Motor neuron (in vitro differentiated cells): ENCODE measurements at regions not wholly inside any gene's neighbourhood (a gene's known extent, or its start where the extent isn't known, plus 50 kb on each side); places are given as distances from the start of the nearest gene placed in this dataset.

ENCODE experiments used
- ATAC-seq, 8 experiments: fragments of 200-7000 bp; cut with Tn5 transposase; replicated peaks in 6 of 8; 2 replicates each; pipeline ENCODE4 v1.8.0; 2021; ENCODE audit warnings: mild to moderate bottlenecking in 8 of 8, moderate library complexity in 8 of 8
- H3K27ac ChIP-seq, 2 donors: fragments of 250-450 bp; sonication (Bioruptor Pico); 2 replicates each; pipeline ENCODE4 v1.9.0; 2021; ENCODE audit warnings: antibody characterized with exemption in 2 of 2, mild to moderate bottlenecking in 2 of 2, moderate library complexity in 1 of 2
- H3K4me1 ChIP-seq, 2 donors: fragments of 250-450 bp; sonication (Bioruptor Pico); replicated peaks in 1 of 2; 2 replicates each; pipeline ENCODE4 v1.6.1; 2021; ENCODE audit warnings: antibody characterized with exemption in 2 of 2, mild to moderate bottlenecking in 2 of 2, moderate library complexity in 1 of 2
- H3K4me3 ChIP-seq, 5 donors: fragments of 250-450 bp; sonication (Bioruptor Pico); 2 replicates each; pipeline ENCODE4 v1.9.0; 2021; ENCODE audit warnings: antibody characterized with exemption in 5 of 5, mild to moderate bottlenecking in 5 of 5, moderate library complexity in 4 of 5
- WGBS, 10 experiments: fragments of 450-650 bp; shearing (Covaris generic); methylation state at CpG; one replicate each; pipeline ENCODE4 v1.0.0; 2022; 5-methylcytosine and 5-hydroxymethylcytosine counted together
- in situ Hi-C, 9 experiments: fragments of 400-800 bp; cut with MboI; loops; one replicate each; pipeline ENCODE4 v1.15.0; 2021; ENCODE audit warnings: low sequenced_read_pairs in 9 of 9, low pct_unique_long_range_greater_than_20kb in 2 of 9; ENCODE audit not compliant: unreplicated experiment in 9 of 9

DNA sequence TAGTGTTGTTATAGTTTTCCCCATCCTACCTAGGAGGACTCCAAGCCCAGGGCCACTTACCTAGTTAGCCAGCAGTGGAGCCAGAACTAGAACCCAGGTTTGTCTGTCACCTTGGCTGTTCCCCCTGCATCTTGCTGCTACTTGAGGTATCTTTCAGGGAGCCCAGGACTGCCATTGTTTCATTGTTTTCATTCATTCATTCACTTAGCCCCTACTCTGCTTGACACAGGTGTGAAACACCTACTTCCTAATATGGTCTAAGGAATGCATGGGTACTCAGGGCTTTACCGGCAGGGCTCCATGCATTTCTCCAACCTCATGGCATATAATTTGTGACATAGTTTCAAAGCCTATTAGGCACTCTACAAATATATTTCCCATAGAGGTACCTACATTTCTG, 266.6 kb upstream of the TPM1 start:
- in situ Hi-C loops, result loop anchor here in 3 of 9 experiments (25.0 kb wide), 2 partner anchors 261 to 311 kb away; partner anchors contain the start of gene TPM1 (in 1 of the 3)
- WGBS, 10 experiments, result 60 to 100% (median 87%) methylated on average over 1 of the region's 1 CpG; no CpG with 5 or more reads in 4 of the 10 experiments
- no peak for ATAC-seq

GRCh38 chr15:62777671-62778070, 264.9 kb upstream of the TPM1 start:
- in situ Hi-C loops, result loop anchor here in 3 of 9 experiments (25.0 kb wide), 2 partner anchors 260 to 310 kb away; partner anchors contain the start of gene TPM1 (in 1 of the 3)
- Histone ChIP-seq H3K27ac (no peak overlapping the region), H3K4me1 (peaks cover 6% of the 10 kb centered on the region in 2 donors), H3K4me3 (no peak overlapping the region)
- peak in 1 of 8 experiments; percentile 18 for ATAC-seq
- 0 to 100% (median 55%) methylated on average over 1 to 2 of the region's 2 CpGs; no CpG with 5 or more reads in 2 of the 10 experiments for WGBS, 10 experiments

More for the DNA sequence above, 266.6 kb upstream of the TPM1 start:
- H3K27ac ChIP-seq, result no peak overlapping the region
- no peak overlapping the region for H3K4me3 ChIP-seq
- H3K4me1 ChIP-seq, result no peaks in the 10 kb centered on the region

DNA sequence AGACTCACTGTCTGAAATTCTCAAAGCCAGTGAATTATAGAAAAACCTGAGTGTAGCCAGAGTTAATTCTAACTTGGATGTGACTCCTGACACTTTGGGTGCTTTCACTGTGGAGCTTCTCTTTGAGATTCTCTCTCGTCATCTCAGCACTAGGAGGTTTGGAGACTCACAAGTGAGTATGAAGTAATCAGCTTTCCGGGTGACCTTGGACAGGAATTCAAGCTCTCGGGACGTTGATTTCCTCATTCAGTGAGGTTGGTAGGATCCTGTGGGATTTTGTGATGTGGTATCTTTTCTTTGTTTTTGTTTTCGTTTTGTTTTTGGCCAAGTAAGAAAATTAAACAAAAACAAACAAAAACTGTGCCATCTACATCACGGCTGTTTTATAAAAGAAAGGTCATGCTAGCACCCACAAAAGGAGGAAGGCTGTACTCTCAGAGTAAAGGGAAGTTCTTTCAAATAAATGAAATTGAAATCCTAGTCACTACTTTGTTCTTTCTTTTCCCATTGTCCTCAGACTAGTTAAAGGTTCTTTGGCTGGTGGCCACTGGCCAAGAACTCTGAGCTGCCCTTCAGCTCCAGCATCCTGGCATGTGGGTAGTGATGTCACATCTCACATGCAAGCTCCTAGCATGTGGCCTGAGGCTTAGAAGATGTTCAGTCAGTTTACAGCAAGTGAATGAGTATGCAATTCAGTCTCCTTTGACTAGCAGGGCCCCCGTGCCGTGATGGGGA, 263.3 kb upstream of the TPM1 start:
- WGBS, 10 experiments, result 65 to 100% (median 88%) methylated on average over 2 to 8 of the region's 8 CpGs
- peak in 2 of 8 experiments; percentile 19 to 26 for ATAC-seq
- no peak overlapping the region for H3K27ac ChIP-seq
- H3K4me3 ChIP-seq, result no peak overlapping the region
- H3K4me1 ChIP-seq, result peaks cover 14% of the 10 kb centered on the region in 2 donors
- in situ Hi-C loops, result loop anchor here in 3 of 9 experiments (25.0 kb wide), 2 partner anchors 258 to 308 kb away; partner anchors contain the start of gene TPM1 (in 1 of the 3)

- 80 to 100% (median 92%) methylated on average over 1 to 3 of the region's 3 CpGs; no CpG with 5 or more reads in 3 of the 10 experiments for WGBS, 10 experiments
- Histone ChIP-seq H3K4me1 (peaks cover 14% of the 10 kb centered on the region in 2 donors), H3K4me3 (no peak overlapping the region), H3K27ac (no peak overlapping the region)
- in situ Hi-C loops, result loop anchor here in 3 of 9 experiments (25.0 kb wide), 2 partner anchors 257 to 307 kb away; partner anchors contain the start of gene TPM1 (in 1 of the 3)
- peak in 3 of 8 experiments; percentile 29 to 51 (median 45) for ATAC-seq
Measured at GRCh38 chr15:62779899-62780298, 262.6 kb upstream of the TPM1 start.

DNA sequence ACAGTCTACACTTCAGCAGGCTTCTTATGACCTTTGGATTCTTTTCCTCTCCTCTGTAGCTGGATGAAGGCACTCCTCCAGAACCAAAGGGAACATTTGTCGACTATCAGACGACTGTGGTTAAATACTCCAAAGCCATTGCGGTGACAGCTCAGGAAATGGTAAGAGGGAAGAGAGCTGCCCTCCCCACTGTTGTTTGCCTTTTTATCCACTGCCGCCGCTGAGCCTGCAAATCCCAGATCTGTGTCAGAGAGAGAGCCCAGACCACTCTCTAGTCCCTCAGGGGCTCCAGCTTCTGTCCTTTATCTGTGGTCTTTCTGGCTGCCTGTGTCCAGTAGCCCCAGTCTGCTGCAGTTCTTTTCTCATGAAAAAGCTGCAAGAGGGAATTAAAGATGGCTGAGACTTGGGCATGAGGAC, 261.5 kb upstream of the TPM1 start:
- H3K27ac ChIP-seq, result no peak overlapping the region
- in situ Hi-C loops, result loop anchor here in 3 of 9 experiments (25.0 kb wide), 2 partner anchors 256 to 306 kb away; partner anchors contain the start of gene TPM1 (in 1 of the 3)
- H3K4me3 ChIP-seq, result no peak overlapping the region
- ATAC-seq, result no peak
- 20 to 100% (median 98%) methylated on average over 1 to 4 of the region's 5 CpGs; no CpG with 5 or more reads in 4 of the 10 experiments for WGBS, 10 experiments
- H3K4me1 ChIP-seq, result peaks cover 20% of the 10 kb centered on the region in 2 donors

- Histone ChIP-seq H3K4me3 (no peak overlapping the region), H3K4me1 (peaks cover 21 to 23% of the 10 kb centered on the region in 2 donors), H3K27ac (no peak overlapping the region)
- peak; percentile 80 to 90 (median 85) for ATAC-seq
- 10 to 60% (median 36%) methylated on average over 2 to 8 of the region's 11 CpGs; no CpG with 5 or more reads in 3 of the 10 experiments for WGBS, 10 experiments
- in situ Hi-C loops, result loop anchor here in 3 of 9 experiments (25.0 kb wide), 2 partner anchors 255 to 305 kb away; partner anchors contain the start of gene TPM1 (in 1 of the 3)
Measured at GRCh38 chr15:62782071-62782841, 260.3 kb upstream of the TPM1 start.

DNA sequence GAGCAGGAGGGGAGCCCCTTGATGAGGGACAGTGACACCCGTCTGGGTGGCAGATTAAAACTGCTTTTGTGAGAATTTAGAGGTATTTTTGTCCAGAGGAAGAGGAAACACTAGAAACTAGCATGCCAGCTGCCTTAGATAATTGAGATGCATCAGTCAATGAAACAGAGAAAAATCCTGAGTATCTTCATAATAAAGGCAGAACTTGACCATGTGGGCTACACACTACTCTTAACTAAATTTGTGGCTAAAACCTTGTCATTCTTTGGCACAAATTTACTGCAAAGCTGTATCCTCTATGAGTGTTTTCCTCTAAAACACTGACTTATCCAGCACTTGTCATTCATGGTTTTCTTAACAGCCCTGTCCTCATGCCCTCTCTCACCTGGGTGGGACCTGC, 259.7 kb upstream of the TPM1 start:
- no peak overlapping the region for H3K4me3 ChIP-seq
- 0 to 100% (median 28%) methylated on average over 1 of the region's 1 CpG; no CpG with 5 or more reads in 4 of the 10 experiments for WGBS, 10 experiments
- in situ Hi-C loops, result loop anchor here in 3 of 9 experiments (25.0 kb wide), 2 partner anchors 254 to 304 kb away; partner anchors contain the start of gene TPM1 (in 1 of the 3)
- H3K27ac ChIP-seq, result no peak overlapping the region
- H3K4me1 ChIP-seq, result peaks cover 21 to 23% of the 10 kb centered on the region in 2 donors
- no peak for ATAC-seq

- no peak overlapping the region for H3K27ac ChIP-seq
- ATAC-seq, result peak in 1 of 8 experiments; percentile 53
Measured at GRCh38 chr15:62783303-62783957, 259.1 kb upstream of the TPM1 start.

GRCh38 chr15:62785881-62786828, 256.4 kb upstream of the TPM1 start:
- H3K4me1 ChIP-seq, result peaks cover 21 to 23% of the 10 kb centered on the region in 2 donors
- H3K27ac ChIP-seq, result no peak overlapping the region
- ATAC-seq, result no peak
- no peak overlapping the region for H3K4me3 ChIP-seq
- WGBS, 10 experiments, result 23 to 77% (median 54%) methylated on average over 4 to 10 of the region's 10 CpGs; no CpG with 5 or more reads in 1 of the 10 experiments
- in situ Hi-C loops, result loop anchor here in 3 of 9 experiments (25.0 kb wide), 2 partner anchors 251 to 301 kb away; partner anchors contain the start of gene TPM1 (in 1 of the 3)

More at GRCh38 chr15:62783303-62783957, 259.1 kb upstream of the TPM1 start:
- in situ Hi-C loops, result loop anchor here in 3 of 9 experiments (25.0 kb wide), 2 partner anchors 254 to 304 kb away; partner anchors contain the start of gene TPM1 (in 1 of the 3)
- Histone ChIP-seq H3K4me3 (no peak overlapping the region), H3K4me1 (peaks cover 21 to 23% of the 10 kb centered on the region in 2 donors)
- WGBS, 10 experiments, result 0 to 94% (median 82%) methylated on average over 1 to 7 of the region's 14 CpGs; no CpG with 5 or more reads in 2 of the 10 experiments

GRCh38 chr15:62787401-62787800, 255.1 kb upstream of the TPM1 start:
- no peak overlapping the region for H3K27ac ChIP-seq
- no peak overlapping the region for H3K4me3 ChIP-seq
- 67 to 95% (median 84%) methylated on average over 1 to 7 of the region's 7 CpGs; no CpG with 5 or more reads in 2 of the 10 experiments for WGBS, 10 experiments
- ATAC-seq, result no peak
- in situ Hi-C loops, result loop anchor here in 3 of 9 experiments (25.0 kb wide), 2 partner anchors 250 to 300 kb away; partner anchors contain the start of gene TPM1 (in 1 of the 3)
- peaks cover 18 to 19% of the 10 kb centered on the region in 2 donors for H3K4me1 ChIP-seq

DNA sequence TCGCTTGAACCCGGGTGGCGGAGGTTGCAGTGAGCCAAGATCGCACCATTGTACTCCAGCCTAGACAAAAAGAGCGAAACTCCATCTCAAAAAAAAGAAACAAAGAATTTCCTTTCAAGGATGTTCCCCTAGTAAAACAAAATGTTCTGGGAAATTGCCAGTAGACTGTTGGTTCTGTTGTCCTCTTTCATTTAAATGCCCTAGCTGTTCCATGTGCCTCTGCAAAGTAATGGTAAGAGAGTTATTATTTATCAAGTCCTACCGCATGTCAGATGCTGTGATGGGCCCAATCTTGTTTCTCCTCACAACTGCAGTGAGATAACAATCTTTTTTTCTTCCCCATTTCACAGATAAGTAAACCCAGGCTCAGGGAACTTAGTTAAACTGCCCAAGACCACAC, 254.3 kb upstream of the TPM1 start:
- no peak for ATAC-seq
- no peak overlapping the region for H3K27ac ChIP-seq
- H3K4me3 ChIP-seq, result no peak overlapping the region
- 50 to 100% (median 92%) methylated on average over 1 to 6 of the region's 6 CpGs; no CpG with 5 or more reads in 1 of the 10 experiments for WGBS, 10 experiments
- in situ Hi-C loops, result loop anchor here in 3 of 9 experiments (25.0 kb wide), 2 partner anchors 249 to 299 kb away; partner anchors contain the start of gene TPM1 (in 1 of the 3)
- H3K4me1 ChIP-seq, result peaks cover 9 to 11% of the 10 kb centered on the region in 2 donors
